Mesenchymal stem cell (in vitro differentiated cells and primary cell): ENCODE measurements at regions not wholly inside any gene's neighbourhood (a gene's known extent, or its start where the extent isn't known, plus 50 kb on each side); places are given as distances from the start of the nearest gene placed in this dataset.

Experiments used
- DNase-seq: peaks from one replicate; pipeline ENCODE4 v3.0.0-alpha.2; 2013
- H2AFZ ChIP-seq: one replicate; pipeline ENCODE4 v1.6.1; 2013; ENCODE audit warnings: low read depth, mild to moderate bottlenecking, control low read depth, inconsistent platforms, low read length, moderate library complexity
- H2AK5ac ChIP-seq: 2 replicates; pipeline ENCODE4 v1.6.1; 2013; ENCODE audit warnings: low read length, moderate library complexity, mild to moderate bottlenecking, inconsistent platforms; ENCODE audit not compliant: severe bottlenecking
- H2BK120ac ChIP-seq: one replicate; pipeline ENCODE4 v1.6.1; 2013; ENCODE audit warnings: low read depth, mild to moderate bottlenecking, inconsistent platforms, low read length, moderate library complexity
- H2BK12ac ChIP-seq, 2 experiments: one replicate each; pipeline ENCODE4 v1.6.1; 2013; ENCODE audit warnings: inconsistent platforms in 2 of 2, low read length in 2 of 2, mild to moderate bottlenecking in 2 of 2, moderate library complexity in 2 of 2, control low read depth in 1 of 2
- H2BK15ac ChIP-seq: one replicate; pipeline ENCODE4 v1.6.1; 2013; ENCODE audit warnings: mild to moderate bottlenecking, low read depth, inconsistent platforms; ENCODE audit not compliant: poor library complexity, severe bottlenecking
- H2BK5ac ChIP-seq: 2 replicates; pipeline ENCODE4 v1.6.1; 2013; ENCODE audit warnings: low read depth, mild to moderate bottlenecking, low read length, control low read depth, inconsistent platforms; ENCODE audit not compliant: poor library complexity, severe bottlenecking
- H3K14ac ChIP-seq, 2 experiments: one replicate each; pipeline ENCODE4 v1.6.1; 2013; ENCODE audit warnings: inconsistent platforms in 2 of 2, low read length in 2 of 2, control low read depth in 1 of 2, mild to moderate bottlenecking in 1 of 2, moderate library complexity in 1 of 2
- H3K18ac ChIP-seq, 2 experiments: one replicate each; pipeline ENCODE4 v1.6.1; 2013; ENCODE audit warnings: inconsistent platforms in 2 of 2, low read length in 2 of 2, control low read depth in 1 of 2, low read depth in 1 of 2, mild to moderate bottlenecking in 1 of 2
- H3K23ac ChIP-seq, 2 experiments: one replicate each; pipeline ENCODE4 v1.6.1; 2013; ENCODE audit warnings: inconsistent platforms in 2 of 2, low read length in 2 of 2, mild to moderate bottlenecking in 2 of 2, moderate library complexity in 2 of 2, control low read depth in 1 of 2
- H3K27ac ChIP-seq: 2 replicates; pipeline ENCODE4 v1.5.1; 2013; ENCODE audit warnings: mild to moderate bottlenecking, moderate library complexity, low read length, control low read depth, inconsistent platforms; ENCODE audit not compliant: poor library complexity, severe bottlenecking
- H3K27me3 ChIP-seq, 2 experiments: 2 replicates each; pipeline versions ENCODE4 v1.6.1 to v1.7.0; 2013; ENCODE audit warnings: low read length in 2 of 2, mild to moderate bottlenecking in 2 of 2, moderate library complexity in 2 of 2, control low read depth in 1 of 2, inconsistent platforms in 1 of 2; ENCODE audit not compliant: control insufficient read depth in 1 of 2, insufficient read depth in 1 of 2
- H3K36me3 ChIP-seq, 2 experiments: 2 replicates each; pipeline versions ENCODE4 v1.6.1 to v1.7.0; 2013; ENCODE audit warnings: low read length in 2 of 2, control low read depth in 1 of 2, inconsistent platforms in 1 of 2, low read depth in 1 of 2, mild to moderate bottlenecking in 1 of 2; ENCODE audit not compliant: insufficient read depth in 2 of 2, control insufficient read depth in 1 of 2
- H3K4ac ChIP-seq, 2 experiments: one replicate each; pipeline ENCODE4 v1.6.1; 2013; ENCODE audit warnings: inconsistent platforms in 2 of 2, low read length in 2 of 2, mild to moderate bottlenecking in 2 of 2, moderate library complexity in 2 of 2, control low read depth in 1 of 2, low read depth in 1 of 2
- H3K4me1 ChIP-seq: 2 replicates; pipeline ENCODE4 v1.6.1; 2013; ENCODE audit warnings: low read depth, low read length, control low read depth; ENCODE audit not compliant: control insufficient read depth, insufficient read depth
- H3K4me2 ChIP-seq: 2 replicates; pipeline ENCODE4 v1.6.1; 2013; ENCODE audit warnings: low read length, mild to moderate bottlenecking, inconsistent platforms; ENCODE audit not compliant: poor library complexity, severe bottlenecking
- H3K4me3 ChIP-seq, 2 experiments: 2 replicates each; pipeline versions ENCODE4 v1.5.1 to v1.7.0; 2013; ENCODE audit warnings: low read length in 2 of 2, mild to moderate bottlenecking in 2 of 2, control low read depth in 1 of 2, low read depth in 1 of 2; ENCODE audit not compliant: insufficient read depth in 1 of 2
- H3K79me1 ChIP-seq: replicated peaks from 2 replicates; pipeline ENCODE4 v1.6.1; 2013; ENCODE audit warnings: mild to moderate bottlenecking, control low read depth, low read length, inconsistent platforms; ENCODE audit not compliant: poor library complexity, severe bottlenecking
- H3K9ac ChIP-seq: 2 replicates; pipeline ENCODE4 v1.7.0; 2013; ENCODE audit warnings: mild to moderate bottlenecking, low read length, moderate library complexity
- H3K9me3 ChIP-seq: 2 replicates; pipeline ENCODE4 v1.7.0; 2013; ENCODE audit warnings: mild to moderate bottlenecking, low read length; ENCODE audit not compliant: control insufficient read depth
- H4K8ac ChIP-seq: one replicate; pipeline ENCODE4 v1.6.1; 2013; ENCODE audit warnings: inconsistent platforms, mild to moderate bottlenecking, low read length, moderate library complexity
- H4K91ac ChIP-seq: one replicate; pipeline ENCODE4 v1.6.1; 2013; ENCODE audit warnings: mild to moderate bottlenecking, low read length, inconsistent platforms
- WGBS: methylation state at CpG from one replicate; pipeline ENCODE4 v1.1.7; 2013; ENCODE audit warnings: mixed read lengths; 5-methylcytosine and 5-hydroxymethylcytosine counted together

DNA sequence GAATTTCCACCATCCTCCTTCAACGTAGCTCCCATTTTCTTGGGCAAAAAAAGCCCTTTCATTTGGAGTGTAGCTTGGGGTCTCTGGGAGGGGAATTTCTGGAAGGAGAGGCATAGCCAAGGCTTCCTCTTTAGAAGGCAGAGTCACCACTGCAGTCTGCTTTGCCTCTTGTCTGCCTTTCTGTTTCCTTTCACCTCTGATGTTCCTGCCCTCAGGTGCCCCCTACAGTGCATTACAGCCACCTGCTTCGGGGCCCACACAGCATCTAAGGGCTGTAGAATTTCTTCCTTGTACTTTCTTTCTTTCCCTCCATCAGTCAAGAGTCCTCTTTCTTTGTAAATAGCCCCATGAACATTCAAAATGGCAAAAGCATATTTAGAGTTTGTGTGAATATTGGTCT, 1313.9 kb downstream of the TMEM121 start:
- Histone ChIP-seq H2AK5ac (no peak overlapping the region), H2BK12ac (no peak overlapping the region), H3K14ac (no peak overlapping the region), H4K8ac (no peak overlapping the region), H3K4me2 (no peak overlapping the region), H2BK5ac (no peak overlapping the region), H3K79me1 (no peaks in the 10 kb centered on the region), H3K18ac (no peak overlapping the region), H2BK120ac (no peak overlapping the region), H4K91ac (no peak overlapping the region), H3K9ac (no peak overlapping the region), H3K4me3 (no peak overlapping the region), H2AFZ (no peak overlapping the region), H2BK15ac (no peak overlapping the region), H3K4ac (no peak overlapping the region), H3K23ac (no peak overlapping the region), H3K27ac (no peak overlapping the region), H3K27me3 (no peaks in the 10 kb centered on the region), H3K9me3 (no peaks in the 10 kb centered on the region), H3K36me3 (no peaks in the 10 kb centered on the region), H3K4me1 (no peaks in the 10 kb centered on the region)
- no peak for DNase-seq
- WGBS, result 7% methylated on average over 1 of the region's 2 CpGs

GRCh38 chr14:106840991-106841390, 1314.6 kb downstream of the TMEM121 start:
- Histone ChIP-seq H3K9me3 (no peaks in the 10 kb centered on the region), H3K4me1 (no peaks in the 10 kb centered on the region), H3K23ac (no peak overlapping the region), H3K9ac (no peak overlapping the region), H4K8ac (no peak overlapping the region), H3K4me2 (no peak overlapping the region), H2AFZ (no peak overlapping the region), H3K27me3 (no peaks in the 10 kb centered on the region), H2AK5ac (no peak overlapping the region), H3K14ac (no peak overlapping the region), H3K27ac (no peak overlapping the region), H3K4ac (no peak overlapping the region), H3K4me3 (no peak overlapping the region), H3K36me3 (no peaks in the 10 kb centered on the region), H3K79me1 (no peaks in the 10 kb centered on the region), H2BK12ac (no peak overlapping the region), H2BK5ac (no peak overlapping the region), H4K91ac (no peak overlapping the region), H2BK120ac (no peak overlapping the region), H2BK15ac (no peak overlapping the region), H3K18ac (no peak overlapping the region)
- WGBS, result 83% methylated on average over 4 of the region's 4 CpGs
- no peak for DNase-seq

- Histone ChIP-seq H3K4me1 (no peaks in the 10 kb centered on the region), H3K9ac (no peak overlapping the region), H2BK15ac (no peak overlapping the region), H2AFZ (no peak overlapping the region), H3K27me3 (no peaks in the 10 kb centered on the region), H3K4ac (no peak overlapping the region), H3K23ac (no peak overlapping the region), H2AK5ac (no peak overlapping the region), H4K91ac (no peak overlapping the region), H3K27ac (no peak overlapping the region), H3K18ac (no peak overlapping the region), H3K4me2 (no peak overlapping the region), H3K36me3 (no peaks in the 10 kb centered on the region), H3K4me3 (no peak overlapping the region), H2BK5ac (no peak overlapping the region), H4K8ac (no peak overlapping the region), H2BK12ac (no peak overlapping the region), H3K9me3 (no peaks in the 10 kb centered on the region), H3K14ac (no peak overlapping the region), H3K79me1 (no peaks in the 10 kb centered on the region), H2BK120ac (no peak overlapping the region)
- 84% methylated on average over 3 of the region's 3 CpGs for WGBS
- no peak for DNase-seq
Measured at GRCh38 chr14:106841701-106842100, 1315.3 kb downstream of the TMEM121 start.

GRCh38 chr14:106842687-106843086, 1316.3 kb downstream of the TMEM121 start:
- Histone ChIP-seq H2BK15ac (no peak overlapping the region), H3K79me1 (no peaks in the 10 kb centered on the region), H3K23ac (no peak overlapping the region), H3K36me3 (no peaks in the 10 kb centered on the region), H3K4ac (no peak overlapping the region), H3K4me1 (no peaks in the 10 kb centered on the region), H3K14ac (no peak overlapping the region), H4K8ac (no peak overlapping the region), H3K4me2 (no peak overlapping the region), H3K27me3 (no peaks in the 10 kb centered on the region), H3K9me3 (no peaks in the 10 kb centered on the region), H2AFZ (no peak overlapping the region), H3K27ac (no peak overlapping the region), H2BK5ac (no peak overlapping the region), H4K91ac (no peak overlapping the region), H3K18ac (no peak overlapping the region), H2BK120ac (no peak overlapping the region), H3K4me3 (no peak overlapping the region), H2AK5ac (no peak overlapping the region), H3K9ac (no peak overlapping the region), H2BK12ac (no peak overlapping the region)
- WGBS, result 86% methylated on average over 6 of the region's 6 CpGs
- no peak for DNase-seq
